DOHH2 (cell line): ENCODE measurements at regions not wholly inside any gene's neighbourhood (a gene's known extent, or its start where the extent isn't known, plus 50 kb on each side); places are given as distances from the start of the nearest gene placed in this dataset.

Source experiments
- H3F3A ChIP-seq: fragments of 200-600 bp; sonication (generic), shearing (Covaris generic); 2 replicates; pipeline ENCODE4 v1.6.0; 2016; ENCODE audit warnings: antibody characterized with exemption, mild to moderate bottlenecking; ENCODE audit not compliant: control insufficient read depth, insufficient read depth
- H3K27ac ChIP-seq: fragments of 200-600 bp; sonication (generic); 2 replicates; pipeline ENCODE4 v1.5.1; 2014; ENCODE audit warnings: low read depth, mild to moderate bottlenecking, low read length, moderate library complexity
- H3K27me3 ChIP-seq: fragments of 200-600 bp; sonication (generic); 2 replicates; pipeline ENCODE4 v1.6.1; 2014; ENCODE audit warnings: mild to moderate bottlenecking, low read length, mixed read lengths; ENCODE audit not compliant: control insufficient read depth
- H3K36me3 ChIP-seq: fragments of 200-600 bp; sonication (generic); 2 replicates; pipeline ENCODE4 v1.6.1; 2014; ENCODE audit warnings: mild to moderate bottlenecking, low read length, moderate library complexity, mixed read lengths; ENCODE audit not compliant: control insufficient read depth
- H3K4me1 ChIP-seq: fragments of 200-600 bp; sonication (generic); 2 replicates; pipeline ENCODE4 v1.6.1; 2014; ENCODE audit warnings: mild to moderate bottlenecking, low read length, mixed read lengths; ENCODE audit not compliant: control insufficient read depth
- H3K4me2 ChIP-seq: fragments of 200-600 bp; sonication (generic); 2 replicates; pipeline ENCODE4 v1.6.0; 2014; ENCODE audit warnings: mild to moderate bottlenecking, low read length, moderate library complexity
- H3K4me3 ChIP-seq: fragments of 200-600 bp; sonication (generic); 2 replicates; pipeline ENCODE4 v1.5.1; 2014; ENCODE audit warnings: mild to moderate bottlenecking, low read length, mixed read lengths
- H3K79me2 ChIP-seq: fragments of 200-600 bp; sonication (generic); 2 replicates; pipeline ENCODE4 v1.6.1; 2014; ENCODE audit warnings: mild to moderate bottlenecking, low read length, mixed read lengths; ENCODE audit not compliant: control insufficient read depth
- H3K9me2 ChIP-seq: fragments of 200-600 bp; sonication (generic); replicated peaks from 2 replicates; pipeline ENCODE4 v1.6.1; 2014; ENCODE audit warnings: mild to moderate bottlenecking, low read length, mixed read lengths; ENCODE audit not compliant: control insufficient read depth
- H3K9me3 ChIP-seq: fragments of 200-600 bp; sonication (generic); 2 replicates; pipeline ENCODE4 v1.6.1; 2014; ENCODE audit warnings: antibody characterized with exemption, low read length, mixed read lengths; ENCODE audit not compliant: control insufficient read depth, insufficient read depth
- H4K20me1 ChIP-seq: fragments of 200-600 bp; sonication (generic); 2 replicates; pipeline ENCODE4 v1.6.0; 2014; ENCODE audit warnings: low read depth, mild to moderate bottlenecking, antibody characterized with exemption, low read length, moderate library complexity; ENCODE audit not compliant: control insufficient read depth, insufficient read depth
- CTCF ChIP-seq: fragments of 200-600 bp; sonication (generic); IDR thresholded peaks from one replicate; pipeline ENCODE4 v1.5.1; 2014; ENCODE audit warnings: antibody characterized with exemption, mild to moderate bottlenecking, low read depth, low read length; ENCODE audit not compliant: poor library complexity, severe bottlenecking
- EZH2phosphoT487 ChIP-seq: fragments of 200-600 bp; sonication (generic); IDR thresholded peaks from 2 replicates; pipeline ENCODE4 v1.6.1; 2017; ENCODE audit warnings: borderline replicate concordance, mild to moderate bottlenecking, antibody characterized with exemption, low read length, moderate library complexity, mixed read lengths

GRCh38 chr12:24421759-24422158 lies 472.3 kb upstream of the SOX5 start:
- H3K9me2 ChIP-seq = no peaks in the 10 kb centered on the region
- no peaks in the 10 kb centered on the region for H3K9me3 ChIP-seq
- H3K27me3 ChIP-seq = no peaks in the 10 kb centered on the region
- no peak overlapping the region for H3K4me3 ChIP-seq
- H4K20me1 ChIP-seq = no peaks in the 10 kb centered on the region
- H3K36me3 ChIP-seq = no peaks in the 10 kb centered on the region
- no peaks in the 10 kb centered on the region for H3K79me2 ChIP-seq
- H3K4me1 ChIP-seq = no peaks in the 10 kb centered on the region
- no peaks in the 10 kb centered on the region for H3F3A ChIP-seq
- TF ChIP-seq CTCF (no peak), EZH2phosphoT487 (no peak)
- no peak overlapping the region for H3K27ac ChIP-seq
- no peak overlapping the region for H3K4me2 ChIP-seq

- no peaks in the 10 kb centered on the region for H4K20me1 ChIP-seq
- no peak overlapping the region for H3K27ac ChIP-seq
- H3K4me3 ChIP-seq = no peak overlapping the region
- H3K36me3 ChIP-seq = no peaks in the 10 kb centered on the region
- TF ChIP-seq EZH2phosphoT487 = no peak
- H3K27me3 ChIP-seq = no peaks in the 10 kb centered on the region
- H3K9me2 ChIP-seq = no peaks in the 10 kb centered on the region
- H3F3A ChIP-seq = no peaks in the 10 kb centered on the region
- no peak overlapping the region for H3K4me2 ChIP-seq
- no peaks in the 10 kb centered on the region for H3K4me1 ChIP-seq
- no peaks in the 10 kb centered on the region for H3K9me3 ChIP-seq
- no peaks in the 10 kb centered on the region for H3K79me2 ChIP-seq
Observed at GRCh38 chr12:24418157-24418556, 468.7 kb upstream of the SOX5 start.

- Histone ChIP-seq H3K4me3 (no peak overlapping the region), H4K20me1 (no peaks in the 10 kb centered on the region), H3K9me3 (no peaks in the 10 kb centered on the region), H3K36me3 (no peaks in the 10 kb centered on the region), H3K27ac (no peak overlapping the region), H3K27me3 (no peaks in the 10 kb centered on the region), H3K79me2 (no peaks in the 10 kb centered on the region), H3K4me2 (no peak overlapping the region), H3K9me2 (no peaks in the 10 kb centered on the region), H3F3A (no peaks in the 10 kb centered on the region), H3K4me1 (no peaks in the 10 kb centered on the region)
- TF ChIP-seq EZH2phosphoT487 (no peak), CTCF (no peak)
Observed at GRCh38 chr12:24416423-24417109, 467.1 kb upstream of the SOX5 start.

- H3K4me2 ChIP-seq = no peak overlapping the region
- no peak overlapping the region for H3K27ac ChIP-seq
Observed at GRCh38 chr12:24415934-24416333, 466.5 kb upstream of the SOX5 start.

More at GRCh38 chr12:24415934-24416333, 466.5 kb upstream of the SOX5 start:
- H3K9me3 ChIP-seq = no peaks in the 10 kb centered on the region
- H3K79me2 ChIP-seq = no peaks in the 10 kb centered on the region
- no peak overlapping the region for H3K4me3 ChIP-seq
- H3K27me3 ChIP-seq = no peaks in the 10 kb centered on the region
- no peaks in the 10 kb centered on the region for H3K4me1 ChIP-seq
- H4K20me1 ChIP-seq = no peaks in the 10 kb centered on the region
- H3K9me2 ChIP-seq = no peaks in the 10 kb centered on the region
- H3F3A ChIP-seq = no peaks in the 10 kb centered on the region
- no peaks in the 10 kb centered on the region for H3K36me3 ChIP-seq
- TF ChIP-seq EZH2phosphoT487 = no peak
- TF ChIP-seq CTCF = no peak
